HEK293 (cell line): ENCODE measurements at regions not wholly inside any gene's neighbourhood (a gene's known extent, or its start where the extent isn't known, plus 50 kb on each side); places are given as distances from the start of the nearest gene placed in this dataset.

Experiments
- CTCF ChIA-PET: fragments of 350-600 bp; formaldehyde crosslinking; extraction: SDS; loops from one replicate; lab custom pipeline; 2021; ENCODE audit warnings: antibody characterized with exemption; lab: Yijun Ruan, JAX
- POLR2A ChIA-PET: fragments of 300-600 bp; formaldehyde crosslinking; extraction: SDS; loops from one replicate; lab custom pipeline; 2020; ENCODE audit warnings: antibody characterized with exemption, inconsistent platforms; lab: Yijun Ruan, JAX
- H3K27ac ChIP-seq: fragments of 200-500 bp; sonication (Bioruptor generic); 2 replicates; pipeline ENCODE4 v1.5.1; 2014; ENCODE audit warnings: low read depth, low read length, control low read depth, inconsistent platforms; ENCODE audit errors: extremely low read depth
- H3K36me3 ChIP-seq, 2 experiments: fragments of 200-500 bp in 1 of 2; sonication (Bioruptor generic) in 1 of 2; 1 replicate in 1 of 2; 2 replicates in 1 of 2; pipeline ENCODE4 v1.5.1; 2014 to 2017; ENCODE audit warnings: inconsistent platforms in 2 of 2, low read length in 2 of 2; ENCODE audit not compliant: control insufficient read depth in 2 of 2, insufficient read depth in 1 of 2
- H3K4me1 ChIP-seq: fragments of 200-500 bp; sonication (Bioruptor generic); 2 replicates; pipeline ENCODE4 v1.5.1; 2014; ENCODE audit warnings: mild to moderate bottlenecking, low read length, inconsistent platforms; ENCODE audit not compliant: control insufficient read depth, insufficient read depth
- H3K4me3 ChIP-seq: 2 replicates; pipeline ENCODE4 v1.5.1; 2011; ENCODE audit warnings: low read depth, mild to moderate bottlenecking, control low read depth, low read length, moderate library complexity
- H3K9me3 ChIP-seq: fragments of 200-500 bp; sonication (Bioruptor generic); 2 replicates; pipeline ENCODE4 v1.5.1; 2014; ENCODE audit warnings: low read depth, low read length, inconsistent platforms; ENCODE audit not compliant: control insufficient read depth, insufficient read depth
- BCL11B ChIP-seq: fragments of 450-650 bp; formaldehyde crosslinking; IDR thresholded peaks from 2 replicates; pipeline ENCODE4 v1.5.1; 2016; ENCODE audit warnings: low read depth, missing biosample characterization, missing genetic modification characterization
- KLF16 ChIP-seq: fragments of 450-650 bp; formaldehyde crosslinking; IDR thresholded peaks from 2 replicates; pipeline ENCODE4 v1.5.1; 2017; ENCODE audit warnings: missing biosample characterization, missing genetic modification characterization
- SP2 ChIP-seq: fragments of 450-650 bp; formaldehyde crosslinking; IDR thresholded peaks from 2 replicates; pipeline ENCODE4 v1.5.1; 2016; ENCODE audit warnings: missing biosample characterization, missing genetic modification characterization
- TRIM28 ChIP-seq: IDR thresholded peaks from 2 replicates; pipeline ENCODE4 v1.6.1; 2011; ENCODE audit warnings: low read length, control low read depth, borderline replicate concordance
- ZFP37 ChIP-seq: fragments of 450-650 bp; formaldehyde crosslinking; IDR thresholded peaks from 2 replicates; pipeline ENCODE4 v1.5.1; 2016; ENCODE audit warnings: missing biosample characterization, missing genetic modification characterization
- ZIC2 ChIP-seq: fragments of 450-650 bp; formaldehyde crosslinking; IDR thresholded peaks from 2 replicates; pipeline ENCODE4 v1.5.1; 2016; ENCODE audit warnings: missing biosample characterization, missing genetic modification characterization
- ZNF138 ChIP-seq: fragments of 450-650 bp; formaldehyde crosslinking; IDR thresholded peaks from 2 replicates; pipeline ENCODE4 v1.5.1; 2016; ENCODE audit warnings: missing biosample characterization, missing genetic modification characterization, borderline replicate concordance
- ZNF19 ChIP-seq: fragments of 450-650 bp; formaldehyde crosslinking; IDR thresholded peaks from 2 replicates; pipeline ENCODE4; 2016; ENCODE audit warnings: missing biosample characterization, missing genetic modification characterization, low read depth
- ZNF2 ChIP-seq: fragments of 450-650 bp; formaldehyde crosslinking; IDR thresholded peaks from 2 replicates; pipeline ENCODE4 v1.5.1; 2016; ENCODE audit warnings: missing biosample characterization, missing genetic modification characterization
- ZNF202 ChIP-seq: fragments of 450-650 bp; formaldehyde crosslinking; IDR thresholded peaks from 2 replicates; pipeline ENCODE4 v1.5.1; 2016; ENCODE audit warnings: missing biosample characterization, missing genetic modification characterization, borderline replicate concordance
- ZNF214 ChIP-seq: fragments of 450-650 bp; formaldehyde crosslinking; IDR thresholded peaks from 2 replicates; pipeline ENCODE4 v1.5.1; 2017; ENCODE audit warnings: missing biosample characterization, mild to moderate bottlenecking, missing genetic modification characterization, borderline replicate concordance
- ZNF23 ChIP-seq: fragments of 450-650 bp; formaldehyde crosslinking; IDR thresholded peaks from 2 replicates; pipeline ENCODE4 v1.5.1; 2016; ENCODE audit warnings: missing biosample characterization, missing genetic modification characterization, borderline replicate concordance
- ZNF266 ChIP-seq: fragments of 450-650 bp; formaldehyde crosslinking; IDR thresholded peaks from 2 replicates; pipeline ENCODE4 v1.5.1; 2016; ENCODE audit warnings: missing biosample characterization, missing genetic modification characterization, low read depth
- ZNF362 ChIP-seq: fragments of 450-650 bp; formaldehyde crosslinking; IDR thresholded peaks from 2 replicates; pipeline ENCODE4 v1.5.1; 2016; ENCODE audit warnings: missing biosample characterization, missing genetic modification characterization
- ZNF404 ChIP-seq: fragments of 450-650 bp; formaldehyde crosslinking; IDR thresholded peaks from 2 replicates; pipeline ENCODE4 v1.5.1; 2017; ENCODE audit warnings: missing biosample characterization, missing genetic modification characterization
- ZNF610 ChIP-seq: fragments of 450-650 bp; formaldehyde crosslinking; IDR thresholded peaks from 2 replicates; pipeline ENCODE4 v1.5.1; 2016; ENCODE audit warnings: missing biosample characterization, missing genetic modification characterization, borderline replicate concordance
- ZNF629 ChIP-seq: fragments of 450-650 bp; formaldehyde crosslinking; IDR thresholded peaks from 2 replicates; pipeline ENCODE4 v1.5.1; 2017; ENCODE audit warnings: missing biosample characterization, missing genetic modification characterization
- TF ChIP-seq, protein P1 (sequence below): fragments of 450-650 bp; formaldehyde crosslinking; IDR thresholded peaks from 2 replicates; pipeline ENCODE4 v1.5.1; 2016; ENCODE audit warnings: missing biosample characterization, missing genetic modification characterization

- no peak for TF ChIP-seq ZFP37 (tag by site-specific recombination)
- TF ChIP-seq ZIC2 (tag by site-specific recombination), result peak; percentile 62
- TF ChIP-seq, all 188 proteins: peak for 1
- Histone ChIP-seq H3K27ac (no peak overlapping the region), H3K36me3 (no peaks in the 10 kb centered on the region), H3K9me3 (no peaks in the 10 kb centered on the region), H3K4me3 (no peak overlapping the region), H3K4me1 (no peaks in the 10 kb centered on the region)
- ChIA-PET POLR2A (no interaction called here), CTCF (no interaction called here)
Measured at GRCh38 chr4:26178854-26179253, 142.0 kb upstream of the RBPJ start.

- CTCF ChIA-PET, result no interaction called here
- Histone ChIP-seq H3K4me3 (no peak overlapping the region), H3K27ac (no peak overlapping the region), H3K36me3 (no peaks in the 10 kb centered on the region)
- TF ChIP-seq ZNF629 (tag by site-specific recombination), result no peak
- TF ChIP-seq, all 188 proteins: peak for 0
- POLR2A ChIA-PET, result no interaction called here
- no peaks in the 10 kb centered on the region for H3K9me3 ChIP-seq
- H3K4me1 ChIP-seq, result no peaks in the 10 kb centered on the region
Measured at GRCh38 chr4:26179316-26179760, 141.5 kb upstream of the RBPJ start.

GRCh38 chr4:26181616-26182015, 139.2 kb upstream of the RBPJ start:
- CTCF ChIA-PET, result no interaction called here
- POLR2A ChIA-PET, result no interaction called here
- no peak for TF ChIP-seq ZNF138 (tag by site-specific recombination)
- no peak for TF ChIP-seq ZNF266 (tag by site-specific recombination)
- no peak for TF ChIP-seq ZNF2 (tag by site-specific recombination)
- no peak for TF ChIP-seq SP2 (tag by site-specific recombination)
- TF ChIP-seq ZNF610 (tag by site-specific recombination), result no peak
- TF ChIP-seq, protein P1, sequence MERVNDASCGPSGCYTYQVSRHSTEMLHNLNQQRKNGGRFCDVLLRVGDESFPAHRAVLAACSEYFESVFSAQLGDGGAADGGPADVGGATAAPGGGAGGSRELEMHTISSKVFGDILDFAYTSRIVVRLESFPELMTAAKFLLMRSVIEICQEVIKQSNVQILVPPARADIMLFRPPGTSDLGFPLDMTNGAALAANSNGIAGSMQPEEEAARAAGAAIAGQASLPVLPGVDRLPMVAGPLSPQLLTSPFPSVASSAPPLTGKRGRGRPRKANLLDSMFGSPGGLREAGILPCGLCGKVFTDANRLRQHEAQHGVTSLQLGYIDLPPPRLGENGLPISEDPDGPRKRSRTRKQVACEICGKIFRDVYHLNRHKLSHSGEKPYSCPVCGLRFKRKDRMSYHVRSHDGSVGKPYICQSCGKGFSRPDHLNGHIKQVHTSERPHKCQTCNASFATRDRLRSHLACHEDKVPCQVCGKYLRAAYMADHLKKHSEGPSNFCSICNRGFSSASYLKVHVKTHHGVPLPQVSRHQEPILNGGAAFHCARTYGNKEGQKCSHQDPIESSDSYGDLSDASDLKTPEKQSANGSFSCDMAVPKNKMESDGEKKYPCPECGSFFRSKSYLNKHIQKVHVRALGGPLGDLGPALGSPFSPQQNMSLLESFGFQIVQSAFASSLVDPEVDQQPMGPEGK, result no peak
- TF ChIP-seq ZNF404 (tag by site-specific recombination), result no peak
- no peak for TF ChIP-seq TRIM28
- TF ChIP-seq ZNF19 (tag by site-specific recombination), result no peak
- no peak for TF ChIP-seq ZNF362 (tag by site-specific recombination)
- no peak for TF ChIP-seq ZNF23 (tag by site-specific recombination)
- no peak for TF ChIP-seq BCL11B (tag by site-specific recombination)
- no peak for TF ChIP-seq KLF16 (tag by site-specific recombination)
- TF ChIP-seq ZNF202 (tag by site-specific recombination), result no peak
- TF ChIP-seq ZNF214 (tag by site-specific recombination), result no peak
- TF ChIP-seq, all 188 proteins: peak for 0
- Histone ChIP-seq H3K4me3 (no peak overlapping the region), H3K9me3 (no peaks in the 10 kb centered on the region), H3K27ac (no peak overlapping the region), H3K36me3 (no peaks in the 10 kb centered on the region), H3K4me1 (no peaks in the 10 kb centered on the region)
